Pancreas (tissue), 10 donors: ENCODE measurements at regions not wholly inside any gene's neighbourhood (a gene's known extent, or its start where the extent isn't known, plus 50 kb on each side); places are given as distances from the start of the nearest gene placed in this dataset.

Experiments
- ATAC-seq, 4 donors: fragments of 200-7000 bp; cut with Tn5 transposase; one replicate each; pipeline versions ENCODE4 v1.8.0 to v1.9.1; 2020; ENCODE audit warnings: mild to moderate bottlenecking in 4 of 4, moderate library complexity in 4 of 4
- DNase-seq, 6 donors: peaks; one replicate each; pipeline ENCODE4 v3.0.0-alpha.2; 2020
- FAIRE-seq: peaks from 2 replicates; lab custom pipeline; 2012; peaks lifted over from hg19 to GRCh38; lab: Jason Lieb, UNC
- H3K27ac ChIP-seq, 4 donors: fragments of 200-600 bp; sonication (generic); 1 replicate in 3 of 4; 2 replicates in 1 of 4; pipeline versions ENCODE4 v1.5.0 to v1.8.0; 2020
- H3K27me3 ChIP-seq, 4 donors: fragments of 200-600 bp; one replicate each; pipeline ENCODE4 v1.8.0; 2021
- H3K36me3 ChIP-seq, 3 donors: fragments of 200-600 bp; sonication (generic) in 1 of 3; one replicate each; pipeline versions ENCODE4 v1.5.0 to v1.8.0; 2020 to 2021
- H3K4me1 ChIP-seq, 3 donors: fragments of 200-600 bp; one replicate each; pipeline ENCODE4 v1.8.0; 2021
- H3K4me3 ChIP-seq, 4 donors: fragments of 200-600 bp; sonication (generic) in 2 of 4; one replicate each; pipeline versions ENCODE4 v1.5.0 to v1.8.0; 2020 to 2021
- H3K9me3 ChIP-seq, 4 donors: fragments of 200-600 bp; one replicate each; pipeline ENCODE4 v1.8.0; 2021
- WGBS, 2 donors: extraction: QIAGEN DNeasy Blood & Tissue Kit; methylation state at CpG; one replicate each; pipeline ENCODE4 v1.1.7; 2013; 5-methylcytosine and 5-hydroxymethylcytosine counted together
- intact Hi-C, 3 donors: fragments of 100-400 bp; cut with DNase I; formaldehyde crosslinking; loops; one replicate each; pipeline versions ENCODE4 v1.11.1 to v1.14.2; 2022
- TF ChIP-seq, protein P1 (sequence below), 4 donors: fragments of 200-600 bp; sonication (generic) in 3 of 4; IDR thresholded peaks; one replicate each; pipeline versions ENCODE4 v1.5.0 to v1.8.0; 2021; ENCODE audit warnings: antibody characterized with exemption in 4 of 4
- donor health status: healthy with polysubstance abuse.
- donor health status: DM: no; HTN: no; CAD: no; lungs with moderate emphysema.
- donor health status: DM: no; HTN: no; CAD: no.
- donor health status: control.
- donor health status: control.
- donor health status: Bipolar disorder and iron deficiency.
- donor health status: DM: yes; HTN: yes; CAD: no.
- donor health status: DM: no; HTN: no; CAD: no.
- donor health status: DM: no; HTN: no; CAD: no.
- donor health status: DM: yes; HTN: yes; CAD: no.

DNA sequence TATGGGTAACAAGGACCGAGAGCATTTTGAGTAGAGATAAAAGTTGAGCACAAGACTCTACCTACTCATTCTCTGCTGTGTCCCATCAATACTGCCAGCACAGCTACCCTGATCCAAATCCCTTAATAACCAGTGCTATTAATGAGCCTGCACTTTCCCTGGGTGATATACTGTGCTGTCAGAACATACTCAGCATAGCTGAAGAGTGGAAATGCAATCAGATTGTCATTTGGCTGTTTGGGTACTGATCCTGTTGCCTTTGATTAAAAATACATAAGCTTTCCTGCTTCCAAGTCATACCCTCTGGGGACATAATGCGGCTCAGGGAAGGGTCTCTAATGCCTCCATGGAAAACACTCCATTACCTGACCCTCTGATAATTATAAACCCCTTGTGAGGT is 917.5 kb downstream of the SQOR start:
- no peaks in the 10 kb centered on the region for H3K9me3 ChIP-seq
- H3K27ac ChIP-seq, result no peak overlapping the region
- WGBS, 2 donors, result 69 to 82% methylated on average over 2 of the region's 2 CpGs
- no peak overlapping the region for H3K4me3 ChIP-seq
- no peak for DNase-seq
- no peaks in the 10 kb centered on the region for H3K36me3 ChIP-seq
- intact Hi-C loops, result no loop called here
- no peak for FAIRE-seq
- no peak for ATAC-seq
- no peaks in the 10 kb centered on the region for H3K4me1 ChIP-seq
- TF ChIP-seq, protein P1, sequence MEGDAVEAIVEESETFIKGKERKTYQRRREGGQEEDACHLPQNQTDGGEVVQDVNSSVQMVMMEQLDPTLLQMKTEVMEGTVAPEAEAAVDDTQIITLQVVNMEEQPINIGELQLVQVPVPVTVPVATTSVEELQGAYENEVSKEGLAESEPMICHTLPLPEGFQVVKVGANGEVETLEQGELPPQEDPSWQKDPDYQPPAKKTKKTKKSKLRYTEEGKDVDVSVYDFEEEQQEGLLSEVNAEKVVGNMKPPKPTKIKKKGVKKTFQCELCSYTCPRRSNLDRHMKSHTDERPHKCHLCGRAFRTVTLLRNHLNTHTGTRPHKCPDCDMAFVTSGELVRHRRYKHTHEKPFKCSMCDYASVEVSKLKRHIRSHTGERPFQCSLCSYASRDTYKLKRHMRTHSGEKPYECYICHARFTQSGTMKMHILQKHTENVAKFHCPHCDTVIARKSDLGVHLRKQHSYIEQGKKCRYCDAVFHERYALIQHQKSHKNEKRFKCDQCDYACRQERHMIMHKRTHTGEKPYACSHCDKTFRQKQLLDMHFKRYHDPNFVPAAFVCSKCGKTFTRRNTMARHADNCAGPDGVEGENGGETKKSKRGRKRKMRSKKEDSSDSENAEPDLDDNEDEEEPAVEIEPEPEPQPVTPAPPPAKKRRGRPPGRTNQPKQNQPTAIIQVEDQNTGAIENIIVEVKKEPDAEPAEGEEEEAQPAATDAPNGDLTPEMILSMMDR (IDR thresholded peaks at IDR 0.05), result no peak
- H3K27me3 ChIP-seq, result no peaks in the 10 kb centered on the region

DNA sequence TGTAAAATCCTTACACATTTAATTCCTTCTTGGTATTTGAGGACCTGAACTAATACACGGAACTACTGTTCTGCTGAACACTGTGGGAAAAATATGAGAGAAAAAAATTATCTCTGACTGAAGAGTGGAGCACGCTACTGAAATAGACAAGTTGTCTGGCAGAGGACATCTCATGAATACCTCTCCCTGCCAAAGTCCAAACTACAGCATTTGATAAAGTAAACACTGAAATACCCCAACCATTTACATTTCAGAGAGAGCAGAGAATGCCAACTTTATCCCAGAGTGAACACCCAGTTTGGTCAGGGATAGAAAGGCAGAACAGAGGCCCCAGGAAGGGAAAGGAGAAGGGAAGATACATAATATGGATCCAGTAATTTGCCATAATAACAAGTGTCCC is 920.7 kb downstream of the SQOR start:
- TF ChIP-seq, protein P1 (IDR thresholded peaks at IDR 0.05), result no peak
- no peaks in the 10 kb centered on the region for H3K27me3 ChIP-seq
- no peak for ATAC-seq
- H3K27ac ChIP-seq, result no peak overlapping the region
- no peaks in the 10 kb centered on the region for H3K36me3 ChIP-seq
- no peak for FAIRE-seq
- no peaks in the 10 kb centered on the region for H3K9me3 ChIP-seq
- 34 to 38% methylated on average over 2 of the region's 2 CpGs for WGBS, 2 donors
- no peaks in the 10 kb centered on the region for H3K4me1 ChIP-seq
- no peak for DNase-seq
- intact Hi-C loops, result no loop called here
- no peak overlapping the region for H3K4me3 ChIP-seq

DNA sequence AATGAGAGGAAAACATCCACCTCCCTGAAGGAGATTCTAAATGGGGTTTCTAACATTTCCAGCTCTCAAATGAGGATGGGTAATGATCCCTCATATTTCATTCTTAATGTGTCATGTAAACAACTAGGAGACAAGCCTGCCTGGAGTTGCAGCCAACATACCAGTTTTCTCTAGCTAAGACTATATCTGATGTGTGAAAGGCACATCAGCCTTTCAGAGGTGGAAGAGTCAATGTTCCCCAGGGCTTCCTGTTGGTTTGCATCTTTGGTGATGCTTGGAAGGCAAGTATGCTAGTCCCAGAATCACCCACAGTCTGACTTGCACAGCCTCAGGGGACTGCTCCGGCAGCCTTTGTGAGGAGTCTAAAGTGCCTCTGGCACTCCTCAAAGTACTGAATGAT is 921.2 kb downstream of the SQOR start:
- ATAC-seq, result no peak
- WGBS, 2 donors, result 92 to 96% methylated on average over 1 of the region's 1 CpG
- DNase-seq, result no peak
- intact Hi-C loops, result no loop called here
- no peak overlapping the region for H3K27ac ChIP-seq
- no peaks in the 10 kb centered on the region for H3K27me3 ChIP-seq
- H3K4me3 ChIP-seq, result no peak overlapping the region
- no peaks in the 10 kb centered on the region for H3K9me3 ChIP-seq
- FAIRE-seq, result no peak
- no peaks in the 10 kb centered on the region for H3K36me3 ChIP-seq
- TF ChIP-seq, protein P1 (IDR thresholded peaks at IDR 0.05), result no peak
- no peaks in the 10 kb centered on the region for H3K4me1 ChIP-seq

DNA sequence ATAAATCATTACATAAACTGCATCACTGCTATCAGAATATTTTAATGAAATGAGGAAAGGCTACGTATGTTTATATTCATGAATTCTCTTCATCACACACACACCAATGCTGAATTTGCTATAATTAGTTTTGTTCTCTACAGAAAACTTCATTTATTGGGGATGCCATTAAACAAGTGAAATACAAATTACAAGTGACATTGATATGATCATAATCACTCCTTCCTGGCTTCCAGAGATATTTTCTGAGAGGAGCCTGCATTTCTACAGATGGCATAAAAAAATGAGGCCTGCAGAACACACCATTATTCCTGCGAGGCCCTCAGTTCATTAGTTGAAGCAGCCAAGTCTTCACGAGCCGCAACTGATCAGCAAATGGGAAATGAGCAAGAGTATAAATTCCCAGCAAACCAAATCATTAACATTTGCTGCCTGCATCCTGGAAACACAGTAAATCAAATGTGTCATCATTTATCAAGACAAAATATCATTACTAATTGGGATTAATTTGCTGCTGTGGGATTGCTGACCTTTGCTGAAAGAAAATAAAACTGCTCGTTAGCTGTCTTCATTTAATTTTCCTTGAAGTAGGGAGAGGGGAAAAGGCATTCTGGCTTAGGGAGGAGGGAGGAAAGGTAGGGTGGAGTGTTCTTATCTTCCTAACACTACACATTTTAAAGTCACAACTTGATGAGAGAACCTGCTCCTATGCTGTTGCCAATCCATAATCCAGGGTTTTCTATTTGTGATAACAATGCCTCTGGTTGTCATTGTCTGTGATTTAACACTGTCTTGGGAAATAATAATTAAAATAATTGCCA is 921.9 kb downstream of the SQOR start:
- TF ChIP-seq, protein P1 (IDR thresholded peaks at IDR 0.05), result no peak
- intact Hi-C loops, result no loop called here
- FAIRE-seq, result no peak
- H3K27ac ChIP-seq, result no peak overlapping the region
- no peaks in the 10 kb centered on the region for H3K27me3 ChIP-seq
- WGBS, 2 donors, result 58 to 61% methylated on average over 5 of the region's 5 CpGs
- no peaks in the 10 kb centered on the region for H3K36me3 ChIP-seq
- no peak overlapping the region for H3K4me3 ChIP-seq
- no peaks in the 10 kb centered on the region for H3K9me3 ChIP-seq
- DNase-seq, result no peak
- no peaks in the 10 kb centered on the region for H3K4me1 ChIP-seq
- no peak for ATAC-seq

DNA sequence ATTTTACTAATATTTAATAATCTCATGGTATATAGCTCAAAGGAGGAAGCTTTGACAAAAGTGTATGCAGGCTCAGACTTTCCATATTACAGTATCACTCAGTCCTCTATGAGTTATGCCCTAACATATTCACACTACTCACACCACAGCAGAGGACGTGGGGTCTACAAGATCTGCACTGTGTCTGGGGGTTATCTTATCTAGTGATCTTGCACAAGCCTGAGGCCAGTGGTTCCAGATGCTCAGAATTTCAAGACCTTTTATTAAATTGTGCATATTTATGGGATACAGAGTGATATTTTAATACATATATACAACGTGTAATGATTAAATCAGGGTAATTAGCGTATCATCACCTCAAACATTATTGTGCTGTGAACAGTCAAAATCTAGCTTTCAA is 933.1 kb downstream of the SQOR start:
- Histone ChIP-seq H3K27ac (no peak overlapping the region), H3K4me3 (no peak overlapping the region), H3K36me3 (no peaks in the 10 kb centered on the region), H3K9me3 (no peaks in the 10 kb centered on the region), H3K27me3 (no peaks in the 10 kb centered on the region), H3K4me1 (no peaks in the 10 kb centered on the region)
- no peak for DNase-seq
- FAIRE-seq, result no peak
- TF ChIP-seq, protein P1 (IDR thresholded peaks at IDR 0.05), result no peak
- 70% methylated on average over 3 of the region's 3 CpGs for WGBS, 2 donors
- intact Hi-C loops, result no loop called here
- no peak for ATAC-seq
